ENCODE measurements at regions not wholly inside any gene's neighbourhood (a gene's known extent, or its start where the extent isn't known, plus 50 kb on each side); places are given as distances from the start of the nearest gene placed in this dataset.

- Histone ChIP-seq H3K4me1 (ENCODE audit: control insufficient read depth, insufficient read depth, low read length) (no peaks in the 10 kb centered on the region), H3K27ac (ENCODE audit: extremely low read depth, low read depth, low read length) (no peak overlapping the region), H3K36me3 (ENCODE audit: control insufficient read depth in 2 of 2, insufficient read depth in 1 of 2, low read length in 2 of 2) (no peaks in the 10 kb centered on the region), H3K9me3 (ENCODE audit: control insufficient read depth, insufficient read depth, low read depth, low read length) (no peaks in the 10 kb centered on the region), H3K4me3 (ENCODE audit: low read depth, low read length) (no peak overlapping the region)
- CTCF ChIA-PET = interaction anchor here (0.6 to 0.7 kb wide), 3 partner anchors 135 to 315 kb away, joined by 3 read pairs; no protein-coding TSS in a partner anchor
- no peak for TF ChIP-seq ZNF571 (tag by site-specific recombination; IDR thresholded peaks at IDR 0.05)
- TF ChIP-seq ZNF202 (tag by site-specific recombination; IDR thresholded peaks at IDR 0.05; ENCODE audit: borderline replicate concordance) = no peak
- no peak for TF ChIP-seq ZNF335 (tag by site-specific recombination; conservative IDR thresholded peaks at IDR 0.05)
- TF ChIP-seq FEZF1 (tag by site-specific recombination; IDR thresholded peaks at IDR 0.05) = no peak
- TF ChIP-seq, protein P1, sequence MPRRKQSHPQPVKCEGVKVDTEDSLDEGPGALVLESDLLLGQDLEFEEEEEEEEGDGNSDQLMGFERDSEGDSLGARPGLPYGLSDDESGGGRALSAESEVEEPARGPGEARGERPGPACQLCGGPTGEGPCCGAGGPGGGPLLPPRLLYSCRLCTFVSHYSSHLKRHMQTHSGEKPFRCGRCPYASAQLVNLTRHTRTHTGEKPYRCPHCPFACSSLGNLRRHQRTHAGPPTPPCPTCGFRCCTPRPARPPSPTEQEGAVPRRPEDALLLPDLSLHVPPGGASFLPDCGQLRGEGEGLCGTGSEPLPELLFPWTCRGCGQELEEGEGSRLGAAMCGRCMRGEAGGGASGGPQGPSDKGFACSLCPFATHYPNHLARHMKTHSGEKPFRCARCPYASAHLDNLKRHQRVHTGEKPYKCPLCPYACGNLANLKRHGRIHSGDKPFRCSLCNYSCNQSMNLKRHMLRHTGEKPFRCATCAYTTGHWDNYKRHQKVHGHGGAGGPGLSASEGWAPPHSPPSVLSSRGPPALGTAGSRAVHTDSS (tag by site-specific recombination; IDR thresholded peaks at IDR 0.05) = no peak
- TF ChIP-seq ZNF658 (tag by site-specific recombination; IDR thresholded peaks at IDR 0.05) = no peak
- no peak for TF ChIP-seq ZNF155 (tag by site-specific recombination; IDR thresholded peaks at IDR 0.05)
- TF ChIP-seq ZFP41 (tag by site-specific recombination; IDR thresholded peaks at IDR 0.05; ENCODE audit: borderline replicate concordance) = no peak
- TF ChIP-seq ZBTB7A (tag by site-specific recombination; IDR thresholded peaks at IDR 0.05; ENCODE audit: low read depth) = no peak
- no peak for TF ChIP-seq ZNF132 (tag by site-specific recombination; IDR thresholded peaks at IDR 0.05; ENCODE audit: borderline replicate concordance)
- TF ChIP-seq ZSCAN4 (tag by site-specific recombination; IDR thresholded peaks at IDR 0.05) = no peak
- no peak for TF ChIP-seq ZNF791 (tag by site-specific recombination; IDR thresholded peaks at IDR 0.05)
- TF ChIP-seq ZNF280C (tag by site-specific recombination; IDR thresholded peaks at IDR 0.05) = no peak
- no peak for TF ChIP-seq ZSCAN16 (tag by site-specific recombination; IDR thresholded peaks at IDR 0.05)
- no peak for TF ChIP-seq ZNF302 (tag by site-specific recombination; IDR thresholded peaks at IDR 0.05; ENCODE audit: low read depth)
- POLR2A ChIA-PET = no interaction called here
These were observed 222.4 kb upstream of the LRIG1 start for GRCh38 chr3:66723231-66723630.

- H3K9me3 ChIP-seq (ENCODE audit: control insufficient read depth, insufficient read depth, low read depth, low read length) = no peaks in the 10 kb centered on the region
- no peak overlapping the region for H3K4me3 ChIP-seq (ENCODE audit: low read depth, low read length)
- no peaks in the 10 kb centered on the region for H3K4me1 ChIP-seq (ENCODE audit: control insufficient read depth, insufficient read depth, low read length)
- ChIA-PET CTCF (no interaction called here), POLR2A (no interaction called here)
- no peaks in the 10 kb centered on the region for H3K36me3 ChIP-seq (ENCODE audit: control insufficient read depth in 2 of 2, insufficient read depth in 1 of 2, low read length in 2 of 2)
- no peak overlapping the region for H3K27ac ChIP-seq (ENCODE audit: extremely low read depth, low read depth, low read length)
- TF ChIP-seq ZNF645 (tag by site-specific recombination; IDR thresholded peaks at IDR 0.05) (no peak), ZNF223 (tag by site-specific recombination; IDR thresholded peaks at IDR 0.05) (no peak), ZNF10 (tag by site-specific recombination; IDR thresholded peaks at IDR 0.05) (no peak), WT1 (tag by site-specific recombination; IDR thresholded peaks at IDR 0.05) (no peak), ZNF791 (tag by site-specific recombination; IDR thresholded peaks at IDR 0.05) (no peak), ZNF37A (tag by site-specific recombination; IDR thresholded peaks at IDR 0.05) (no peak), ZBTB49 (tag by site-specific recombination; IDR thresholded peaks at IDR 0.05; ENCODE audit: low read depth) (no peak), ZNF521 (tag by site-specific recombination; IDR thresholded peaks at IDR 0.05) (no peak), SALL2 (tag by site-specific recombination; IDR thresholded peaks at IDR 0.05; ENCODE audit: borderline replicate concordance) (no peak), ZNF175 (tag by site-specific recombination; IDR thresholded peaks at IDR 0.05) (no peak), ZNF114 (tag by site-specific recombination; IDR thresholded peaks at IDR 0.05) (no peak), ZNF571 (tag by site-specific recombination; IDR thresholded peaks at IDR 0.05) (no peak)
- TF ChIP-seq, protein P2, sequence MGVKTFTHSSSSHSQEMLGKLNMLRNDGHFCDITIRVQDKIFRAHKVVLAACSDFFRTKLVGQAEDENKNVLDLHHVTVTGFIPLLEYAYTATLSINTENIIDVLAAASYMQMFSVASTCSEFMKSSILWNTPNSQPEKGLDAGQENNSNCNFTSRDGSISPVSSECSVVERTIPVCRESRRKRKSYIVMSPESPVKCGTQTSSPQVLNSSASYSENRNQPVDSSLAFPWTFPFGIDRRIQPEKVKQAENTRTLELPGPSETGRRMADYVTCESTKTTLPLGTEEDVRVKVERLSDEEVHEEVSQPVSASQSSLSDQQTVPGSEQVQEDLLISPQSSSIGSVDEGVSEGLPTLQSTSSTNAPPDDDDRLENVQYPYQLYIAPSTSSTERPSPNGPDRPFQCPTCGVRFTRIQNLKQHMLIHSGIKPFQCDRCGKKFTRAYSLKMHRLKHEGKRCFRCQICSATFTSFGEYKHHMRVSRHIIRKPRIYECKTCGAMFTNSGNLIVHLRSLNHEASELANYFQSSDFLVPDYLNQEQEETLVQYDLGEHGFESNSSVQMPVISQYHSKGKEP (tag by site-specific recombination; IDR thresholded peaks at IDR 0.05) = no peak
These were observed 229.0 kb upstream of the LRIG1 start for GRCh38 chr3:66729687-66730393.

All from HEK293 (cell line).